K562 (cell line): ENCODE measurements at regions not wholly inside any gene's neighbourhood (a gene's known extent, or its start where the extent isn't known, plus 50 kb on each side); places are given as distances from the start of the nearest gene placed in this dataset.

Experiments
- GTF2F1 ChIP-seq: IDR thresholded peaks from 2 replicates; pipeline ENCODE4 v1.6.1; 2011; ENCODE audit warnings: low read depth, low read length, improper control_type of control experiment
- MED1 ChIP-seq: sonication (generic); formaldehyde crosslinking; IDR thresholded peaks from 2 replicates; pipeline ENCODE4 v1.8.1; 2023; ENCODE audit warnings: missing genetic modification reagents, borderline replicate concordance
- OTX1 ChIP-seq: fragments of 450-650 bp; formaldehyde crosslinking; IDR thresholded peaks from 2 replicates; pipeline ENCODE4 v1.4.0; 2022; ENCODE audit warnings: mild to moderate bottlenecking
- SIN3B ChIP-seq: fragments of 450-650 bp; IDR thresholded peaks from 2 replicates; pipeline ENCODE4 v1.6.1; 2017; ENCODE audit warnings: low read depth, mild to moderate bottlenecking, moderate library complexity
- ZBTB8A ChIP-seq: fragments of 450-650 bp; IDR thresholded peaks from 2 replicates; pipeline ENCODE4 v1.6.1; 2018; ENCODE audit warnings: mild to moderate bottlenecking, moderate library complexity; ENCODE audit not compliant: partially characterized antibody
- TF ChIP-seq, protein P1 (sequence below): fragments of 200-600 bp; sonication (generic); IDR thresholded peaks from one replicate; pipeline ENCODE4 v1.6.1; 2012; ENCODE audit warnings: mild to moderate bottlenecking, low read depth, low read length, inconsistent platforms
- TF ChIP-seq, protein P2 (sequence below): fragments of 250-450 bp; sonication (Bioruptor Pico); IDR thresholded peaks from 2 replicates; pipeline ENCODE4 v1.4.0; 2020

DNA sequence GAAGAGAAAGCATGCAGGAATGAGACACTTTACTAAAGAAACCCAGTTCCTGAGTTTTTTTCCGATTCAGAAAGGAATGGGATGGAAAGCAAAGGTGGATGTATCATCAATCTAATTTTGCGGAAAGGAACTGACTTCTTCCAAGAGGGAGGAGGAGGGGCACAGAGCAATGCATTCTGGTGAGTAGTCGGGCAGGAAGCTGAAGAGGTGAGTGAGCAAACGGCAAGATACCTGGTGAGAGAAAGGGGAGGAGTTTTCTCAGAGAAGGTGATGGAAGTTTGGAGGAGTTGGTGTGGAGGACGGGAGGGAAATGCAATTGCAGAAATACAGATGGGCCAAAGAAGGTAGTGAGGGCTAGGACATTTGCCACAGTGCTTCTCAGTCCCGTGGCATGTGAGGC, 713.2 kb downstream of the KCNJ2 start (continued):
- TF ChIP-seq, protein P1, sequence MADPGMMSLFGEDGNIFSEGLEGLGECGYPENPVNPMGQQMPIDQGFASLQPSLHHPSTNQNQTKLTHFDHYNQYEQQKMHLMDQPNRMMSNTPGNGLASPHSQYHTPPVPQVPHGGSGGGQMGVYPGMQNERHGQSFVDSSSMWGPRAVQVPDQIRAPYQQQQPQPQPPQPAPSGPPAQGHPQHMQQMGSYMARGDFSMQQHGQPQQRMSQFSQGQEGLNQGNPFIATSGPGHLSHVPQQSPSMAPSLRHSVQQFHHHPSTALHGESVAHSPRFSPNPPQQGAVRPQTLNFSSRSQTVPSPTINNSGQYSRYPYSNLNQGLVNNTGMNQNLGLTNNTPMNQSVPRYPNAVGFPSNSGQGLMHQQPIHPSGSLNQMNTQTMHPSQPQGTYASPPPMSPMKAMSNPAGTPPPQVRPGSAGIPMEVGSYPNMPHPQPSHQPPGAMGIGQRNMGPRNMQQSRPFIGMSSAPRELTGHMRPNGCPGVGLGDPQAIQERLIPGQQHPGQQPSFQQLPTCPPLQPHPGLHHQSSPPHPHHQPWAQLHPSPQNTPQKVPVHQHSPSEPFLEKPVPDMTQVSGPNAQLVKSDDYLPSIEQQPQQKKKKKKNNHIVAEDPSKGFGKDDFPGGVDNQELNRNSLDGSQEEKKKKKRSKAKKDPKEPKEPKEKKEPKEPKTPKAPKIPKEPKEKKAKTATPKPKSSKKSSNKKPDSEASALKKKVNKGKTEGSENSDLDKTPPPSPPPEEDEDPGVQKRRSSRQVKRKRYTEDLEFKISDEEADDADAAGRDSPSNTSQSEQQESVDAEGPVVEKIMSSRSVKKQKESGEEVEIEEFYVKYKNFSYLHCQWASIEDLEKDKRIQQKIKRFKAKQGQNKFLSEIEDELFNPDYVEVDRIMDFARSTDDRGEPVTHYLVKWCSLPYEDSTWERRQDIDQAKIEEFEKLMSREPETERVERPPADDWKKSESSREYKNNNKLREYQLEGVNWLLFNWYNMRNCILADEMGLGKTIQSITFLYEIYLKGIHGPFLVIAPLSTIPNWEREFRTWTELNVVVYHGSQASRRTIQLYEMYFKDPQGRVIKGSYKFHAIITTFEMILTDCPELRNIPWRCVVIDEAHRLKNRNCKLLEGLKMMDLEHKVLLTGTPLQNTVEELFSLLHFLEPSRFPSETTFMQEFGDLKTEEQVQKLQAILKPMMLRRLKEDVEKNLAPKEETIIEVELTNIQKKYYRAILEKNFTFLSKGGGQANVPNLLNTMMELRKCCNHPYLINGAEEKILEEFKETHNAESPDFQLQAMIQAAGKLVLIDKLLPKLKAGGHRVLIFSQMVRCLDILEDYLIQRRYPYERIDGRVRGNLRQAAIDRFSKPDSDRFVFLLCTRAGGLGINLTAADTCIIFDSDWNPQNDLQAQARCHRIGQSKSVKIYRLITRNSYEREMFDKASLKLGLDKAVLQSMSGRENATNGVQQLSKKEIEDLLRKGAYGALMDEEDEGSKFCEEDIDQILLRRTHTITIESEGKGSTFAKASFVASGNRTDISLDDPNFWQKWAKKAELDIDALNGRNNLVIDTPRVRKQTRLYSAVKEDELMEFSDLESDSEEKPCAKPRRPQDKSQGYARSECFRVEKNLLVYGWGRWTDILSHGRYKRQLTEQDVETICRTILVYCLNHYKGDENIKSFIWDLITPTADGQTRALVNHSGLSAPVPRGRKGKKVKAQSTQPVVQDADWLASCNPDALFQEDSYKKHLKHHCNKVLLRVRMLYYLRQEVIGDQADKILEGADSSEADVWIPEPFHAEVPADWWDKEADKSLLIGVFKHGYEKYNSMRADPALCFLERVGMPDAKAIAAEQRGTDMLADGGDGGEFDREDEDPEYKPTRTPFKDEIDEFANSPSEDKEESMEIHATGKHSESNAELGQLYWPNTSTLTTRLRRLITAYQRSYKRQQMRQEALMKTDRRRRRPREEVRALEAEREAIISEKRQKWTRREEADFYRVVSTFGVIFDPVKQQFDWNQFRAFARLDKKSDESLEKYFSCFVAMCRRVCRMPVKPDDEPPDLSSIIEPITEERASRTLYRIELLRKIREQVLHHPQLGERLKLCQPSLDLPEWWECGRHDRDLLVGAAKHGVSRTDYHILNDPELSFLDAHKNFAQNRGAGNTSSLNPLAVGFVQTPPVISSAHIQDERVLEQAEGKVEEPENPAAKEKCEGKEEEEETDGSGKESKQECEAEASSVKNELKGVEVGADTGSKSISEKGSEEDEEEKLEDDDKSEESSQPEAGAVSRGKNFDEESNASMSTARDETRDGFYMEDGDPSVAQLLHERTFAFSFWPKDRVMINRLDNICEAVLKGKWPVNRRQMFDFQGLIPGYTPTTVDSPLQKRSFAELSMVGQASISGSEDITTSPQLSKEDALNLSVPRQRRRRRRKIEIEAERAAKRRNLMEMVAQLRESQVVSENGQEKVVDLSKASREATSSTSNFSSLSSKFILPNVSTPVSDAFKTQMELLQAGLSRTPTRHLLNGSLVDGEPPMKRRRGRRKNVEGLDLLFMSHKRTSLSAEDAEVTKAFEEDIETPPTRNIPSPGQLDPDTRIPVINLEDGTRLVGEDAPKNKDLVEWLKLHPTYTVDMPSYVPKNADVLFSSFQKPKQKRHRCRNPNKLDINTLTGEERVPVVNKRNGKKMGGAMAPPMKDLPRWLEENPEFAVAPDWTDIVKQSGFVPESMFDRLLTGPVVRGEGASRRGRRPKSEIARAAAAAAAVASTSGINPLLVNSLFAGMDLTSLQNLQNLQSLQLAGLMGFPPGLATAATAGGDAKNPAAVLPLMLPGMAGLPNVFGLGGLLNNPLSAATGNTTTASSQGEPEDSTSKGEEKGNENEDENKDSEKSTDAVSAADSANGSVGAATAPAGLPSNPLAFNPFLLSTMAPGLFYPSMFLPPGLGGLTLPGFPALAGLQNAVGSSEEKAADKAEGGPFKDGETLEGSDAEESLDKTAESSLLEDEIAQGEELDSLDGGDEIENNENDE = no peak
- TF ChIP-seq ZBTB8A = no peak
- TF ChIP-seq, protein P2, sequence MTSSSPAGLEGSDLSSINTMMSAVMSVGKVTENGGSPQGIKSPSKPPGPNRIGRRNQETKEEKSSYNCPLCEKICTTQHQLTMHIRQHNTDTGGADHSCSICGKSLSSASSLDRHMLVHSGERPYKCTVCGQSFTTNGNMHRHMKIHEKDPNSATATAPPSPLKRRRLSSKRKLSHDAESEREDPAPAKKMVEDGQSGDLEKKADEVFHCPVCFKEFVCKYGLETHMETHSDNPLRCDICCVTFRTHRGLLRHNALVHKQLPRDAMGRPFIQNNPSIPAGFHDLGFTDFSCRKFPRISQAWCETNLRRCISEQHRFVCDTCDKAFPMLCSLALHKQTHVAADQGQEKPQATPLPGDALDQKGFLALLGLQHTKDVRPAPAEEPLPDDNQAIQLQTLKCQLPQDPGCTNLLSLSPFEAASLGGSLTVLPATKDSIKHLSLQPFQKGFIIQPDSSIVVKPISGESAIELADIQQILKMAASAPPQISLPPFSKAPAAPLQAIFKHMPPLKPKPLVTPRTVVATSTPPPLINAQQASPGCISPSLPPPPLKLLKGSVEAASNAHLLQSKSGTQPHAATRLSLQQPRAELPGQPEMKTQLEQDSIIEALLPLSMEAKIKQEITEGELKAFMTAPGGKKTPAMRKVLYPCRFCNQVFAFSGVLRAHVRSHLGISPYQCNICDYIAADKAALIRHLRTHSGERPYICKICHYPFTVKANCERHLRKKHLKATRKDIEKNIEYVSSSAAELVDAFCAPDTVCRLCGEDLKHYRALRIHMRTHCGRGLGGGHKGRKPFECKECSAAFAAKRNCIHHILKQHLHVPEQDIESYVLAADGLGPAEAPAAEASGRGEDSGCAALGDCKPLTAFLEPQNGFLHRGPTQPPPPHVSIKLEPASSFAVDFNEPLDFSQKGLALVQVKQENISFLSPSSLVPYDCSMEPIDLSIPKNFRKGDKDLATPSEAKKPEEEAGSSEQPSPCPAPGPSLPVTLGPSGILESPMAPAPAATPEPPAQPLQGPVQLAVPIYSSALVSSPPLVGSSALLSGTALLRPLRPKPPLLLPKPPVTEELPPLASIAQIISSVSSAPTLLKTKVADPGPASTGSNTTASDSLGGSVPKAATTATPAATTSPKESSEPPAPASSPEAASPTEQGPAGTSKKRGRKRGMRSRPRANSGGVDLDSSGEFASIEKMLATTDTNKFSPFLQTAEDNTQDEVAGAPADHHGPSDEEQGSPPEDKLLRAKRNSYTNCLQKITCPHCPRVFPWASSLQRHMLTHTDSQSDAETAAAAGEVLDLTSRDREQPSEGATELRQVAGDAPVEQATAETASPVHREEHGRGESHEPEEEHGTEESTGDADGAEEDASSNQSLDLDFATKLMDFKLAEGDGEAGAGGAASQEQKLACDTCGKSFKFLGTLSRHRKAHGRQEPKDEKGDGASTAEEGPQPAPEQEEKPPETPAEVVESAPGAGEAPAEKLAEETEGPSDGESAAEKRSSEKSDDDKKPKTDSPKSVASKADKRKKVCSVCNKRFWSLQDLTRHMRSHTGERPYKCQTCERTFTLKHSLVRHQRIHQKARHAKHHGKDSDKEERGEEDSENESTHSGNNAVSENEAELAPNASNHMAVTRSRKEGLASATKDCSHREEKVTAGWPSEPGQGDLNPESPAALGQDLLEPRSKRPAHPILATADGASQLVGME (CRISPR knock-in tag) = no peak
- no peak for TF ChIP-seq MED1 (CRISPR knock-in tag)
- no peak for TF ChIP-seq SIN3B
- TF ChIP-seq OTX1 (CRISPR knock-in tag) = no peak
- TF ChIP-seq GTF2F1 = no peak
